HEK293T (cell line): ENCODE measurements at regions not wholly inside any gene's neighbourhood (a gene's known extent, or its start where the extent isn't known, plus 50 kb on each side); places are given as distances from the start of the nearest gene placed in this dataset.

Experiments used
- CTCF ChIA-PET: fragments of 350-600 bp; formaldehyde crosslinking; extraction: SDS; loops from one replicate; lab custom pipeline; 2021; ENCODE audit warnings: antibody characterized with exemption, inconsistent platforms; lab: Yijun Ruan, JAX
- POLR2A ChIA-PET: fragments of 350-600 bp; formaldehyde crosslinking; extraction: SDS; loops from one replicate; lab custom pipeline; 2020; ENCODE audit warnings: antibody characterized with exemption, inconsistent platforms; lab: Yijun Ruan, JAX
- DNase-seq: peaks from one replicate; pipeline ENCODE4 v3.0.0; 2012; ENCODE audit warnings: mixed read lengths; ENCODE audit errors: extremely low spot score
- ARNT ChIP-seq: fragments of 450-650 bp; IDR thresholded peaks from 2 replicates; pipeline ENCODE4 v1.6.1; 2017; ENCODE audit warnings: mild to moderate bottlenecking
- BHLHE40 ChIP-seq: fragments of 450-650 bp; IDR thresholded peaks from 2 replicates; pipeline ENCODE4 v1.6.1; 2016; ENCODE audit warnings: mild to moderate bottlenecking, moderate library complexity, borderline replicate concordance
- CTBP1 ChIP-seq: fragments of 450-650 bp; IDR thresholded peaks from 2 replicates; pipeline ENCODE4 v1.6.1; 2016; ENCODE audit warnings: borderline replicate concordance
- ELF4 ChIP-seq: fragments of 450-650 bp; IDR thresholded peaks from 2 replicates; pipeline ENCODE4 v1.6.1; 2017; ENCODE audit warnings: antibody characterized with exemption
- FOXA1 ChIP-seq: fragments of 450-650 bp; IDR thresholded peaks from 2 replicates; pipeline ENCODE4 v1.6.1; 2016; ENCODE audit warnings: mild to moderate bottlenecking
- FOXK2 ChIP-seq: fragments of 450-650 bp; IDR thresholded peaks from 2 replicates; pipeline ENCODE4 v1.6.1; 2016; ENCODE audit warnings: mild to moderate bottlenecking
- FOXM1 ChIP-seq: fragments of 450-650 bp; IDR thresholded peaks from 2 replicates; pipeline ENCODE4 v1.6.1; 2017; ENCODE audit warnings: mild to moderate bottlenecking, borderline replicate concordance
- HDGF ChIP-seq: fragments of 450-650 bp; IDR thresholded peaks from 2 replicates; pipeline ENCODE4 v1.6.1; 2017; ENCODE audit warnings: antibody characterized with exemption, borderline replicate concordance
- L3MBTL2 ChIP-seq: fragments of 450-650 bp; conservative IDR thresholded peaks from 2 replicates; pipeline ENCODE4 v1.6.1; 2016; ENCODE audit warnings: mild to moderate bottlenecking
- LEF1 ChIP-seq: fragments of 450-650 bp; IDR thresholded peaks from 2 replicates; pipeline ENCODE4 v1.6.1; 2017; ENCODE audit warnings: mild to moderate bottlenecking, borderline replicate concordance
- NFRKB ChIP-seq: fragments of 450-650 bp; IDR thresholded peaks from 2 replicates; pipeline ENCODE4 v1.6.1; 2016; ENCODE audit warnings: mild to moderate bottlenecking, moderate library complexity
- SP1 ChIP-seq: fragments of 450-650 bp; IDR thresholded peaks from 2 replicates; pipeline ENCODE4 v1.6.1; 2017
- SUZ12 ChIP-seq: fragments of 450-650 bp; IDR thresholded peaks from 2 replicates; pipeline ENCODE4 v1.6.1; 2016; ENCODE audit warnings: mild to moderate bottlenecking
- TARDBP ChIP-seq: fragments of 450-650 bp; IDR thresholded peaks from 2 replicates; pipeline ENCODE4 v1.6.1; 2016
- ZNF384 ChIP-seq: fragments of 450-650 bp; IDR thresholded peaks from 2 replicates; pipeline ENCODE4 v1.6.1; 2016
- TF ChIP-seq, protein P1 (sequence below): fragments of 450-650 bp; IDR thresholded peaks from 2 replicates; pipeline ENCODE4 v1.6.1; 2016

- CTCF ChIA-PET: no interaction called here
- TF ChIP-seq, protein P1, sequence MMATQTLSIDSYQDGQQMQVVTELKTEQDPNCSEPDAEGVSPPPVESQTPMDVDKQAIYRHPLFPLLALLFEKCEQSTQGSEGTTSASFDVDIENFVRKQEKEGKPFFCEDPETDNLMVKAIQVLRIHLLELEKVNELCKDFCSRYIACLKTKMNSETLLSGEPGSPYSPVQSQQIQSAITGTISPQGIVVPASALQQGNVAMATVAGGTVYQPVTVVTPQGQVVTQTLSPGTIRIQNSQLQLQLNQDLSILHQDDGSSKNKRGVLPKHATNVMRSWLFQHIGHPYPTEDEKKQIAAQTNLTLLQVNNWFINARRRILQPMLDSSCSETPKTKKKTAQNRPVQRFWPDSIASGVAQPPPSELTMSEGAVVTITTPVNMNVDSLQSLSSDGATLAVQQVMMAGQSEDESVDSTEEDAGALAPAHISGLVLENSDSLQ: no peak
- TF ChIP-seq FOXA1 (no peak), SP1 (no peak), HDGF (no peak), CTBP1 (no peak), ARNT (no peak)
- POLR2A ChIA-PET: no interaction called here
- DNase-seq: no peak
Observed at GRCh38 chr20:24236963-24237362, 232.5 kb upstream of the SYNDIG1 start.

GRCh38 chr20:24236201-24236600 is 233.2 kb upstream of the SYNDIG1 start:
- POLR2A ChIA-PET: no interaction called here
- TF ChIP-seq FOXK2 (no peak), ARNT (no peak), L3MBTL2 (no peak), CTBP1 (no peak), SP1 (no peak), BHLHE40 (no peak), HDGF (no peak), TARDBP (no peak), SUZ12 (no peak), FOXA1 (no peak)
- TF ChIP-seq, protein P1: no peak
- CTCF ChIA-PET: no interaction called here
- DNase-seq: no peak

DNA sequence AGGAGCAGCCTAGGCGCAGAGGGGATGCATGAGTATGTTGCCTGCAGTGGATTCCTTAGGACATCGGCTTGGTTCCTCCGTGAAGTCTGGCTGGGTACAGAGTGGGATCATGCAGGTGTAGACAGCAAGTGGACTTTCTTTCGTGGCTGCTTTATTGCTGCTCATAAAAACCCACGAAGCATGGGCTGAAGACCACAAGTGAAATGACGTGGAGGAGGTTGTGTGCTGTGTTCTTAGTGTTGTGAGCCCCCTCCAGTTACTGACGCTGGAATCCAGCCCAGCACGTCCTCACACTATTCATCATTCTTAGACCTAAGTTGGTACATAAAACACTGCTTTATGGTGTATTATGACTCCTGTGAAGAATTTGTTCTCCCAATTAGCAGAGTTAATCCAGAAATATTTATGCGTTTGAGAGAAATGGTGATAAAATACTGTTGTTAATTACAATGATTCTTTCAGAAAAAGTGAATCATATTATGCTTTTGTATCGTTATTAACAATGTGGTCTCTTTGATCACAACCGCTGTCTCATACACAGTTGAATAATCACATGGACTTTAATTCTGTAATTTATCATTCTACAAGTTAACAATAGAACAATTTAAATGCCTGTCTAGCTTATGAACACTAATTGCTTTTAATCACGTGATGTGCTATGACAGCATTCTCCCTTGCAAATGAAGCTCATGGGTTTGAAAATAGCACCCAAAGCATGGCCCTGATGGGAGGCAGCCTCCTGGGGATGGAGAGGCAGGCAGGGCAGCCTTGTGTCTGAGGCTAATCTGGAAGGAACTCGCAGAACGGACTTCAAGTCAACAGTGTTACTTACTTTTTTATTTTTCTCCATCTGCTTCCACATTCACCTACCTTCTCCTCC is 233.9 kb upstream of the SYNDIG1 start:
- no peak for DNase-seq
- ChIA-PET CTCF (no interaction called here), POLR2A (no interaction called here)
- TF ChIP-seq BHLHE40 (no peak), ELF4 (no peak), L3MBTL2 (no peak), ZNF384 (no peak), FOXK2 (no peak), SP1 (no peak), LEF1 (no peak), FOXM1 (no peak), FOXA1 (no peak)
- TF ChIP-seq, protein P1: no peak

GRCh38 chr20:24227600-24227999 is 239.0 kb upstream of the GGTLC1 start:
- ChIA-PET POLR2A (no interaction called here), CTCF (no interaction called here)
- no peak for DNase-seq
- TF ChIP-seq LEF1: no peak
- no peak for TF ChIP-seq CTBP1
- TF ChIP-seq HDGF: no peak

DNA sequence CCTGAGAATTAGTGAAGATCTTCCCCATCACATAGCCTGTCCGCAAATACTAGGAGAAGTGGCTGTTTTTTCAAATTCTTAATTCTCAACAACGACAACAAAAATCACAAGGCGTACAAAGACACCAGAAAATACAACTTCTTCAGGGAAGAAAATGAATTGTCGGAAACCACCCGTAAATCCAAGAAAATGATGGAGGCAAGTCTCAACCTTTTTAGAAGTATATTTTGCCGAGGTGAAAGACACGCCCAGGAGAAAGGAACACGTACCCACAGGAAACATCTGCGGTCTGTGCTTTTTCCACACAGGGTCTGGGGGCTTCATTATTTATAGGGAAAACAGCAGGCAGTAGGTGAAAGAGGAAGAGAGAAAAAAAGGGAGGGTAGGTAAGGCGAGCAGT is 223.9 kb upstream of the GGTLC1 start:
- no peak for DNase-seq
- CTCF ChIA-PET: no interaction called here
- POLR2A ChIA-PET: no interaction called here
- TF ChIP-seq L3MBTL2: no peak

DNA sequence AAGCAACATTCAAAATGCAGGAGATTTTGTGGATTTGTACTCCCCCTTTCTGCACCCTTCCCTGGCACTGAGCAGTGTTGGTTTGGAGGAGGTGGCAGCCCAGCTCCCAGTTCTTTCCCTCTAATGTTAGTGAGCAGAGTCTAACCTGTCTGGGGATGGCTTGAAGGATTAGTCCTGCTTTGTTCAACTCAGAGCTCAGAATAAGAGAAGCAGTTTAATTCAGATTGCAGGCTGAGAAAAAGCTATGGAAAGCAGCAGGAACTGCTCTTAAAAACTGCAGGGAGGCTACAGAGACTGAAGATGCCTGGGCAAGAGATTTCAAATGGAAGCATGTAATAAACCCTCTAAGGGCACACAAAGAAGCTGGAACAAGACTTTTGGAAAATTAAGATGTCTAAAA is 223.4 kb upstream of the GGTLC1 start:
- ChIA-PET POLR2A (no interaction called here), CTCF (no interaction called here)
- TF ChIP-seq SUZ12 (no peak), BHLHE40 (no peak), ZNF384 (no peak), LEF1 (no peak), NFRKB (no peak), ARNT (no peak), TARDBP (no peak), L3MBTL2 (no peak), FOXK2 (no peak)
- TF ChIP-seq, protein P1: no peak
- no peak for DNase-seq

- ChIA-PET CTCF (no interaction called here), POLR2A (no interaction called here)
- no peak for TF ChIP-seq CTBP1
- no peak for TF ChIP-seq TARDBP
- TF ChIP-seq SP1: no peak
- TF ChIP-seq BHLHE40: no peak
- TF ChIP-seq FOXA1: no peak
- TF ChIP-seq L3MBTL2: no peak
- TF ChIP-seq HDGF: no peak
- TF ChIP-seq ZNF384: no peak
- TF ChIP-seq SUZ12: no peak
- no peak for TF ChIP-seq NFRKB
- TF ChIP-seq LEF1: no peak
- no peak for TF ChIP-seq ELF4
- no peak for TF ChIP-seq ARNT
- TF ChIP-seq, protein P1: no peak
- TF ChIP-seq FOXM1: no peak
- TF ChIP-seq FOXK2: no peak
- DNase-seq: no peak
Observed at GRCh38 chr20:24210356-24210755, 221.8 kb upstream of the GGTLC1 start.
